Activated effector memory CD4-positive, alpha-beta T cell treated with anti-CD3 and anti-CD28 coated beads, Interleukin-2, amount 50 U/mL, for 16 hours (primary cell): ENCODE measurements at regions not wholly inside any gene's neighbourhood (a gene's known extent, or its start where the extent isn't known, plus 50 kb on each side); places are given as distances from the start of the nearest gene placed in this dataset.
"Not testable (repeated sequence)": the region's sequence is repeated elsewhere in the genome, so short reads cannot be mapped to it uniquely, and the experiment has no call there.

Experiments used
- DNase-seq: peaks from one replicate; pipeline ENCODE4 v3.0.0-alpha.2; 2020

- no peak for DNase-seq
Observed at GRCh38 chr15:47035475-47036406, 681.6 kb upstream of the SEMA6D start.

DNA sequence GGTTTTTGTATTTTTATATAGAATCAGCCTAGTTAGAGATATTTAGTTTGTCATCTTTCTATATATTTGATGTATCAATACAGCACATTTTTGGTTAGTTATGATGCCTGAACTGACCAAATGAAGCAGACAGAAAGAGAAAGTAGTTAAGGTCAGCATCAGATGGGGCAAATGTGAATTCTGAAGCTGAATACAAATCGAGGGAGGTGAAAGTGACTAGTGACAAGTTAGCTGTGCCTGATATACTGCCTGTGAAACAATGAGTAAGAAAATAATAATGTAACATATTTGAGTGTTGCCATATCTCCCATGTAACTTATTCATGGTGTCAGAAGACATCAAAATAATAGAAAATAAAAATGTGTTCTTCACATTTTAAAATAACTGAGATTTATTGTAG, 680.3 kb upstream of the SEMA6D start:
- DNase-seq, result no peak

DNA sequence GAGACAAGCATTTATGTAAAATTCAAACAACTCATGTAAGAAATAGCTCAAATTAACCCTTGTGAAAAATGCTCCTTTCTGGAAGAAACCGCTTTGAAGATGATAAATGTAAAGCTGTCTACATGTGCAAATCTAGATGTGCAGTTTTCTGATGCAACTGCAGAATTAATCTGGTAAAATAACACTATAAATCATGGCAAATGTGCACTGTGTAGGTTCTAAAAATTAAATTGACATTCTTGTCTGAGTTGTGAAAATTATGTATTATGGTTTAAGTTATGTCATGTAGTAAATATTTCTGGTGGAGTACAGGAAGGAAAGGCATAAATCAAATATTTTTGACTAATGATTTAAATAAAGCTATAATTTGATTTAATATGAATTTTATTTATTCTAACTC, 678.1 kb upstream of the SEMA6D start:
- DNase-seq, result no peak

DNA sequence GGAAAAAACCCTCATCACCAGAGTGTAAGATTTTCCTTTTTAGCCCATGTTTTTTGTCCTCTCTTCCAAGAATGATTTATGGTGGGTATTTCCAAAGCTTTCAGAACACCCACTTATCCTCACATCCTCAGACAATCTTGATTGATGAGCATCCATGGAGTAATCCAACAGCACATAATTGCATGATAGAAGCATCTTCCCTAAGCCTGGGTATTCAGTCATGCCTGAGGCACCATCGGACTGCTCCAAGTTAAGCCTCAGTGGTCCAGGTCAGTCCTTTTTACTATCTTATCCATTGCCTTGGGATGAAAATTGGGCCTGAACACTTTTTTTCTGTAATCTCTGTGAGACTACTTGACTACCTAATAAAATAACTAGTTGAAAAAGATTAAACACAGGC, 676.0 kb upstream of the SEMA6D start:
- no peak for DNase-seq

DNA sequence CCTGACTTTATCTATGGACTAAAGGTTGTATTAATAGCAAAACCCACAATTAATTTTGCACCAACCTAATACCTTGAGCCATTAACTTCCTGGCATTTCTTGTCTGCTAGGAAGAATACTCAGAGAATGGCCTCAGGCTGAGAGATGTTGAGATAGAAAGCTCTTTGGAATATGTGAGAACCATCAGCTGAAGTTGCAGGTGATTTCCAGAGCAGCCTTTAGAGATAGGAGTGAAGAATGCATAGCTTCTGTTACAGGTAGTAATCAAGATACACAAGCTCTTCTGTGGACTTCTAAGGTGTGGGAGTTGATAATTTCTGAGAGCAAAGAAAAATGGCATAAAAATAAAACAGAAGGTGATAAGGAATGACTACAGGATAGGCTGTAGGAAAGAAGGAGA, 669.3 kb upstream of the SEMA6D start:
- not testable (repeated sequence) for DNase-seq

GRCh38 chr15:47066392-47066791, 650.9 kb upstream of the SEMA6D start:
- no peak for DNase-seq

- not testable (repeated sequence) for DNase-seq
Observed at GRCh38 chr15:47077846-47078245, 639.5 kb upstream of the SEMA6D start.

- no peak for DNase-seq
Observed at GRCh38 chr15:47095833-47096232, 621.5 kb upstream of the SEMA6D start.

GRCh38 chr15:47098526-47098925, 618.8 kb upstream of the SEMA6D start:
- not testable (repeated sequence) for DNase-seq

GRCh38 chr15:47099801-47100200, 617.5 kb upstream of the SEMA6D start:
- DNase-seq, result not testable (repeated sequence)

DNA sequence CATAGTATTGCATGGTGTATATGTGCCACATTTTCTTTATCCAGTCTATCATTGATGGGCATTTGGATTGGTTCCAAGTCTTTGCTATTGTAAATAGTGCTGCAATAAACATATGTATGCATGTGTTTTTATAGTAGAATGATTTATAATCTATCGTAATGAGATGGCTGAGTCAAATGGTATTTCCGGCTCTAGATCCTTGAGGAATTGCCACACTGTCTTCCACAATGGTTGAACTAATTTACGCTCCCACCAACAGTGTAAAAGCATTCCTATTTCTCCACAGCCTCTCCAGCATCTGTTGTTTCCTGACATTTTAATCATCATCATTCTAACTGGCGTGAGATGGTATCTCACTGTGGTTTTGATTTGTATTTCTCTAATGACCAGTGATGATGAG, 608.5 kb upstream of the SEMA6D start:
- not testable (repeated sequence) for DNase-seq

GRCh38 chr15:47116698-47117097, 600.6 kb upstream of the SEMA6D start:
- no peak for DNase-seq

- DNase-seq, result no peak
Observed at GRCh38 chr15:47119349-47119748, 598.0 kb upstream of the SEMA6D start.

DNA sequence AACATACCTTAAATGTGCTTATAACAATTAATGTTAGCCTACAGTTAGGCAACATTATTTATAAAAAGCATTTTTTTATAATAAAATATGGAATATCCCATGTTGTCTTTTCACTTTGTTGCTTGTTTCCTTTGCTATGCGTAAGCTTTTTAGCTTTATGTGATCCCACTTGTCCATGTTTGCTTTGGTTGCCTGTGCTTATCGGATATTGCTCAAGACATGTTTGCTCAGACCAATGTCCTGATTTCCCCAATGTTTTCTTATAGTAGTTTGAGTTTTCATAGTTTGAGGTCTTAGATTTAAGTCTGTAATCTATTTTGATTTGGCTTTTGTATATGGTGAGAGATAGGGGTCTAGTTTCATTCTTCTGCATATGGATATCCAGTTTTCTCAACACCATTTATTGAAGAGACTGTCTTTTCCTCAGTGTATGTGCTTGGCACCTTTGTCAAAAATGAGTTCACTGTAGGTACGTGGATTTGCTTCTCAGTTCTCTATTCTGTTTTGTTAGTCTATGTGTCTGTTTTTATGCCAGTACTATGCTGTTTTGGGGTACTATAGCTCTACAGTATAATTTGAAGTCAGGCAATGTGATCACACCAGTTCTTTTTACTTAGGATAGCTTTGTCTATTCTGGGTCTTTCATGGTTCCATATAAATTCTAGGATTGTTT, 592.7 kb upstream of the SEMA6D start:
- no peak for DNase-seq

DNA sequence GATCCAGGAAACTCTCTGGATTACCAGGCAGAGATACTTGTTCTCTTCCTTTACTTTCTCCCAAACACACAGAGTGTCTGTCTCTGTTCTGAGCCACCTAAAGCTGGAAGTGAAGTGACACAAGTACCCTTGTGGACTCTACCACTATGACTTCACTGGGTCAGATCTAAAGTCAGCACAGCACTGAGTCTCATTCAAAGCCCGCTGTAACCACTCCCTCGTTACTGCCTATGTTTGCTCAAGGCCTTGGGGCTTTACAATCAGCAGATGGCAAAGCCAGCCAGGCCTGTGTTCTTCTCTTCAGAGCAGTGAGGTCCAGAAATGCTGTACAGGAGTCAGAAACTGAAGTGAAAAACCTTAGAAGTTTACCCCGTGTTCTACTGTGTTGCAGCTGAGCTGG, 588.3 kb upstream of the SEMA6D start:
- DNase-seq, result no peak

DNA sequence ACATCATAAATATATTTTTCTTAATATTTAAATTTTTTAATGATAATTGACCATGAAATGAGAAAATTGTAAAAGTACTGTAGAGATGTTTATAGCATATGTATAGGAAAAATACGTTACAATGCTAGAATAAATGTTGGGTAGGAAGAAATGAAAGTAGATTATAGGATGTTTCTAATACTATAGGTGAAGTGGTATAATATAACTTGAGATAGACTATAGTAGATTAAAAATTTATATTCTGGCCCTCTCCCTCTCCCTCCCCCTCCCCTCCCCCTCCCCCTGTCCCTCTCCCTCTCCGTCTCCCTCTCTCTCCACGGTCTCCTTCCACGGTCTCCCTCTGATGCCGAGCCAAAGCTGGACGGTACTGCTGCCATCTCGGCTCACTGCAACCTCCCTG, 585.9 kb upstream of the SEMA6D start:
- DNase-seq, result not testable (repeated sequence)

GRCh38 chr15:47135267-47135666, 582.0 kb upstream of the SEMA6D start:
- no peak for DNase-seq

DNA sequence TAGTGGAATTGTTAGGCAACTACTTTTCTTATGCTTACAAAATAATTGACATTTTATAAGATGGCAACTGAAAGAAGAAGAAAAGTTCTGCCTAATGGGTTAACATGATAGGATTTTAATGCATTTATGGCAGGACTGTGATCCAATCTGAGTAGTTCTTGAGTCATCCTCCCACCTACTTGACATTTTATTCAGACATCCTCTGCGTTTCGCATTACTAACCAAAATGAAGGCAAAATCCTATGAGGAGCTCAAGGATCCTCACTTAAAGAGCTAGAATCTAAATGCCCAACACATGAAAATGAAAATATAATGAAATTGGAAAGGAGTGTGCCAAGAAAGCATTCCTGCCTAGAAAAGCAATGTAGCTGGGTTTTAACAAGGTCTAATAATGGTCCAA, 581.1 kb upstream of the SEMA6D start:
- DNase-seq, result no peak

GRCh38 chr15:47139965-47140364, 577.3 kb upstream of the SEMA6D start:
- DNase-seq, result no peak

DNA sequence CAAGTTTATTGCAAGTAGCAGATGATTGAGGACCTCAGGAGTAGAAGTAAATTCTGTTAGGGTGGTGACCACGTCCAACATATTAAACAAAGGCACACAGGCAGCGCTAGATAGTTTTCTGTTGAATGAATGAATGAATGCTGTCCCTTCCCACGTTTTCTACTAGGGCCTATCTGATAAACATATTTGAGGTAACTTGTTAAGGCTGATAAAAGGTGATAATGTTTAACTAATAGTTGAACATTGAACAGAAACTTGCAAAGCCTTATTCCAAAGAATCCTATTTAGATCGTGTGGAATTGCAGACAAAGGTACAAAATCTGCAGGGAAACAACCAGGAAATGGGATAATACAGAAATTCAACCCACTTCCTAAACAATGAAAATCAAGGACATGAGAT, 559.5 kb upstream of the SEMA6D start:
- DNase-seq, result no peak

GRCh38 chr15:47158573-47158972, 558.7 kb upstream of the SEMA6D start:
- DNase-seq, result no peak

DNA sequence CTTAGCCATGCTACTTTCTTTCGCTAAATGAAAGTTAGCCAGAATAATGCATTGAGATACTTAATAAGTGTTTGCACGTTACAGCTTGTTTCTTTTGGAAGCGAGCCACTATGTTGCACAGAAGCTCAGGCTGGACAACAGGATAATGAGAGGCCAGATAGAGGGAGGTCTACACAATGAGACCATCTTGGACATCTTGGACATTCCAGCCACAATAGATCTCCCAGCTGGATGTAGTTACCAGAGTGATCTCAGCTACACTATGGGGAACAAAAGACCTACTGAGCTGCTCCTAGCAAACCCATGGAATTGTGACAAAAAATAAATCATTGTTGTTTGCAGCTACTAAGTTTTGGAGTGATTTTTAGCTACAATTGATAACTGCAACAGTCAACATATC, 540.1 kb upstream of the SEMA6D start:
- DNase-seq, result no peak

DNA sequence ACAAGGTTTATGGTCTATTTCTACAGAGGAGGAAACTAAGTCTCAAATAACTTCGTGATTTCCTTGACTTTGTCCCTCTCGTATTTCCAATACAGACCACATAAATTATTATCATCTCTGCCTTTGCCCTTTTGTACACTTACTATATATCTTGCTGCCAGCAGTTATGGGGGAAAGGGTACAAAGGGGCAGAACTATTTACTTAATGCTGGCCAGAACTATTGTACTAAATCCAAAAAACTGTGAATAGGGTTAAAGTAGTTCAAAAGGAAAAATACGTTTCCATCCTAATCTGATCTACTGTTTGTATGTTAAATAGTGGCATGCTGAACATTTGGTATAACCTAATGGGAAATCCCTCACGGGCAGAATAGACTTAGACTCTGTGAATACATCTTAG, 537.3 kb upstream of the SEMA6D start:
- no peak for DNase-seq

DNA sequence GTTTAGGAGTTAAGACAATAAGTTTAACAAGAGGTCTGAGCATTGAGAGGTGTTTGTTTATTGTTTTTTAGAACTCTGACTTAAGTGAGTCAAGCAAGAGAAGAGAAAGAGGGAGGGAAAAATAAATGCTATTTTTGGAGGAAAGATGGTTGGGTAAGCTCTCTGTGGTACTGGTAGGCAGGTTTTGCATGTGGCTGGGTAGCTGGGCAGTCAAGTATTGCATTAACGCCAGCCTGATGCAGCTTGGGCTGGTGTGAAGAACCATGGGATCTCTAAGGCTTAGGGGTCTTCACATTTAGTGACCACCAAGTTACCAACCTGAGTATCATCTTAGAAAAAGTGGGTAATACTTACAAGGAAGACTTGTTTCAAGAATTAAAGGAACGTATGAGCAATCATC, 534.5 kb upstream of the SEMA6D start:
- no peak for DNase-seq
